Kidney (tissue), 13 donors: ENCODE measurements at regions not wholly inside any gene's neighbourhood (a gene's known extent, or its start where the extent isn't known, plus 50 kb on each side); places are given as distances from the start of the nearest gene placed in this dataset.

ENCODE experiments used
- DNase-seq, 5 donors: peaks; one replicate each; pipeline ENCODE4 v3.0.0-alpha.2; 2013 to 2020
- FAIRE-seq: peaks from 2 replicates; lab custom pipeline; 2012; peaks lifted over from hg19 to GRCh38; lab: Jason Lieb, UNC
- H3K27ac ChIP-seq, 2 donors: one replicate each; pipeline ENCODE4 v1.7.0; 2013; ENCODE audit warnings: low read depth in 2 of 2, low read length in 2 of 2, inconsistent platforms in 1 of 2
- H3K27me3 ChIP-seq: one replicate; pipeline ENCODE4 v1.7.1; 2013; ENCODE audit warnings: low read length, inconsistent platforms; ENCODE audit not compliant: control insufficient read depth, insufficient read depth
- H3K36me3 ChIP-seq, 3 donors: one replicate each; pipeline versions ENCODE4 v1.7.0 to v1.7.1; 2013; ENCODE audit warnings: low read length in 3 of 3, control low read depth in 1 of 3, inconsistent platforms in 1 of 3; ENCODE audit not compliant: insufficient read depth in 3 of 3, control insufficient read depth in 2 of 3
- H3K4me1 ChIP-seq, 3 donors: one replicate each; pipeline versions ENCODE4 v1.7.0 to v1.7.1; 2013; ENCODE audit warnings: low read length in 3 of 3, inconsistent platforms in 1 of 3, low read depth in 1 of 3; ENCODE audit not compliant: control insufficient read depth in 2 of 3, insufficient read depth in 2 of 3
- H3K4me3 ChIP-seq, 3 donors: one replicate each; pipeline versions ENCODE4 v1.7.0 to v1.8.1; 2013; ENCODE audit warnings: low read length in 3 of 3, control low read depth in 1 of 3, inconsistent platforms in 1 of 3
- H3K9ac ChIP-seq, 3 donors: one replicate each; pipeline versions ENCODE4 v1.7.0 to v1.7.1; 2013; ENCODE audit warnings: low read length in 3 of 3, control low read depth in 1 of 3, inconsistent platforms in 1 of 3
- H3K9me3 ChIP-seq, 3 donors: one replicate each; pipeline versions ENCODE4 v1.7.0 to v1.7.1; 2013; ENCODE audit warnings: low read length in 3 of 3, control low read depth in 1 of 3, inconsistent platforms in 1 of 3; ENCODE audit not compliant: control insufficient read depth in 2 of 3, insufficient read depth in 1 of 3
- intact Hi-C: fragments of 100-400 bp; cut with DNase I; formaldehyde crosslinking; loops from one replicate; pipeline ENCODE4 v1.11.1; 2022
- TF ChIP-seq, protein P1 (sequence below): IDR thresholded peaks from 3 replicates; pipeline ENCODE4 v1.5.1; 2012; ENCODE audit warnings: mild to moderate bottlenecking, moderate library complexity, borderline replicate concordance; ENCODE audit not compliant: insufficient read depth; ENCODE audit errors: extremely low read depth
- donor health status: control.
- donor health status: control.
- donor health status: control.
- donor health status: control.
- donor health status: control.
- donor health status: DM: yes; HTN: yes; CAD: no.
- donor health status: Normal renal cell carcinoma (clear cell type).

DNA sequence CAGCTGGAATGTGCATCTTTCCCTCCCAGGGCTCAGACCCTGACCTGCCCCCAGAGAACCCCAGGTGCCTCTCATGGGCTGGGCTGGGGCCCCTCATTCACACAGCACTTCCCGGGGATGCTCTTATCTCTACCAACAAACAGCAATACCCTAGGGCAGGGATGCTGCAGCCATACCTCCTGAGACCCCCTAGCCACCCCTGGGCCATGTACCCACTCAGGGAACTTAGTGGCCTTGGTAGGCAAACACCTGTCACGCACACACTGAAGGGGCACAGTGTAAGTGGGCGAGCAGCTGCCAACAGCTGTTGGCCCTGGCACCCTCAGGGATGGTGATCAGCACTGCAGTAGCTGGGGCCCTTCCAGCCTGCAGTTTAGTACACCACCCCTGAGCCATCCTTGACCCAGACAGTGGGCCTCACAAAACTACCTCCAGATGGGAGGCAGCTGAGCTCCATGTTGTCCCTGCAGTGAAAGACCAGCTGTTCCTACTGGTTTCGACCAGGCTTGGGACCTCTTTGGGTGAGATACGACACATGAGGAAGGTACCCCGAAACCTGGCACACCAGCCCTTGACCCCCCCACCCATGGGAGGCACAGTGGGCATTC, 1723.6 kb downstream of the TP53TG3F start:
- Histone ChIP-seq H3K4me3 (no peak overlapping the region), H3K36me3 (no peaks in the 10 kb centered on the region), H3K9me3 (peaks cover 0 to 3% (median 2%) of the 10 kb centered on the region in 3 donors), H3K9ac (no peak overlapping the region), H3K27ac (no peak overlapping the region), H3K4me1 (no peaks in the 10 kb centered on the region), H3K27me3 (no peaks in the 10 kb centered on the region)
- intact Hi-C loops = no loop called here
- TF ChIP-seq, protein P1, sequence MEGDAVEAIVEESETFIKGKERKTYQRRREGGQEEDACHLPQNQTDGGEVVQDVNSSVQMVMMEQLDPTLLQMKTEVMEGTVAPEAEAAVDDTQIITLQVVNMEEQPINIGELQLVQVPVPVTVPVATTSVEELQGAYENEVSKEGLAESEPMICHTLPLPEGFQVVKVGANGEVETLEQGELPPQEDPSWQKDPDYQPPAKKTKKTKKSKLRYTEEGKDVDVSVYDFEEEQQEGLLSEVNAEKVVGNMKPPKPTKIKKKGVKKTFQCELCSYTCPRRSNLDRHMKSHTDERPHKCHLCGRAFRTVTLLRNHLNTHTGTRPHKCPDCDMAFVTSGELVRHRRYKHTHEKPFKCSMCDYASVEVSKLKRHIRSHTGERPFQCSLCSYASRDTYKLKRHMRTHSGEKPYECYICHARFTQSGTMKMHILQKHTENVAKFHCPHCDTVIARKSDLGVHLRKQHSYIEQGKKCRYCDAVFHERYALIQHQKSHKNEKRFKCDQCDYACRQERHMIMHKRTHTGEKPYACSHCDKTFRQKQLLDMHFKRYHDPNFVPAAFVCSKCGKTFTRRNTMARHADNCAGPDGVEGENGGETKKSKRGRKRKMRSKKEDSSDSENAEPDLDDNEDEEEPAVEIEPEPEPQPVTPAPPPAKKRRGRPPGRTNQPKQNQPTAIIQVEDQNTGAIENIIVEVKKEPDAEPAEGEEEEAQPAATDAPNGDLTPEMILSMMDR = no peak
- no peak for DNase-seq
- FAIRE-seq = no peak

DNA sequence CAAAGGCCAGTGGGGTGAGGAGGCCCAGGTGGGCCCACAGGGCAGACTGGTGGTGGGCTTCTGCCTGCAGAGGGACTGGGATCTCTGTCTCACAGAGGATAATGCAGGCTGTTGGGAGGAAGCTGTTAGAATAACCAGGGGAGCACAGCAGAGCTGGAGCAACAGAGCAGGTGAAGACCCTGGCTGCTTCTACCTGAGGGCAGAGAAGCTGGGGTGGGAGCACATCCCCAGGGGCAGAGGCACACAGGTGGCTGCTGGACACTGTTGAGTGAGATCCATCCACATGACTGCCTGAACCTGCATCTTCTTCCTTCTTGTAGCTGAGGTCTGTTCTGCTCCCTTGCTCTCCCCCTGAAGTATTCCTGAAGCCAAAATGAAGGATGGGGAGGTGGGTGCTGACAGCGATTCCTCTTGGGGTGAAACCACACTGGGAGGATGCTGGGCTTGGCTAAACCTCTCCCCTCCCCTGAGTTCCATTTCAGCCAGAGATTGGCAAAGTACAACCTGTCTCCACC, 1725.0 kb downstream of the TP53TG3F start:
- peaks cover 0 to 3% (median 2%) of the 10 kb centered on the region in 3 donors for H3K9me3 ChIP-seq
- no peak overlapping the region for H3K9ac ChIP-seq
- intact Hi-C loops = no loop called here
- peak in 1 of 5 donors; percentile 5 for DNase-seq
- TF ChIP-seq, protein P1 = no peak
- H3K4me1 ChIP-seq = no peaks in the 10 kb centered on the region
- no peaks in the 10 kb centered on the region for H3K27me3 ChIP-seq
- no peak for FAIRE-seq
- no peak overlapping the region for H3K27ac ChIP-seq
- no peaks in the 10 kb centered on the region for H3K36me3 ChIP-seq
- H3K4me3 ChIP-seq = no peak overlapping the region

DNA sequence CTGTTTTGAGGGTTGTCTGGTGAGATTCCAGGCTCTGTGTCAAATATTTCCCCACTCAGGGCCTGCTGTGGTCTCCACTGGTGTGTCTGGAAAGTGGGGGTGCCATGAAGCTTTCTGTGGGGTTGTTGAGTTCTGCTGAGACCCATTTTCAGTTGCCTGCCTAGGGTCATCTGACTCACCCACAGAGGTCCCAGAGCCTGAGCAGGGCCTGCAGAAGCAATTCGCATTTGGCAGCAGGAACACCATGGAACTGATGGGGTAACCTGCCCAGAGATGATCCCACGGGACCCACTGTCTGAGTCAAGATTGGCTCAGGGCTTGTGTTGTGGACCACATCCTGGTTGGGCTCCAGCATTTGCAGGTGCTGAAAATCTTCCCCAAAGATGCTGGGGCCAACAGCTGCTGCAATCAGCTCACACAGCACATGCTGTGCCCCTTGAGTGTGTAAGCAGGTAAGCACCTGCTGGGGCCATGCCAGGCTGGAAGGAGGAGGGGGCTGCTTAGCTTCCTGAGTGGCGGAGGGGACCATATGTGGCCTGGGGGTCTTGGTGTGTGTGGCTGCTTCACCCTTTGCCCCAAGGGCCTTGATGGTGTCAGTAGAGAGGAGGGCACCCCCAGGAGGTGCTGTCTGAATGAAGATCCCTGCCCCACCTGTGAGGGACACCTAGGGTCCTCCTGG, 1726.1 kb downstream of the TP53TG3F start:
- H3K4me1 ChIP-seq = no peaks in the 10 kb centered on the region
- no peak overlapping the region for H3K27ac ChIP-seq
- H3K9ac ChIP-seq = no peak overlapping the region
- H3K9me3 ChIP-seq = peaks cover 0 to 3% (median 2%) of the 10 kb centered on the region in 3 donors
- no peaks in the 10 kb centered on the region for H3K27me3 ChIP-seq
- no peaks in the 10 kb centered on the region for H3K36me3 ChIP-seq
- DNase-seq = no peak
- TF ChIP-seq, protein P1 = no peak
- H3K4me3 ChIP-seq = no peak overlapping the region
- intact Hi-C loops = no loop called here
- FAIRE-seq = no peak
